Gastroesophageal sphincter (tissue), 3 donors: ENCODE measurements at regions not wholly inside any gene's neighbourhood (a gene's known extent, or its start where the extent isn't known, plus 50 kb on each side); places are given as distances from the start of the nearest gene placed in this dataset.

Source experiments
- EP300 ChIP-seq: sonication (generic); formaldehyde crosslinking; IDR thresholded peaks from one replicate; pipeline ENCODE4 v1.6.1; 2017; ENCODE audit warnings: antibody characterized with exemption, mild to moderate bottlenecking
- POLR2A ChIP-seq, 2 donors: fragments of 450-650 bp; IDR thresholded peaks; one replicate each; pipeline ENCODE4 v1.6.1; 2017; ENCODE audit warnings: antibody characterized with exemption in 2 of 2, mild to moderate bottlenecking in 2 of 2, moderate library complexity in 1 of 2
- POLR2AphosphoS5 ChIP-seq: sonication (generic); formaldehyde crosslinking; IDR thresholded peaks from one replicate; pipeline ENCODE4 v1.6.1; 2017; ENCODE audit warnings: antibody characterized with exemption
- TF ChIP-seq, protein P1 (sequence below), 4 experiments: fragments of 200-600 bp in 2 of 4; fragments of 450-650 bp in 2 of 4; sonication (generic) in 1 of 4; IDR thresholded peaks; one replicate each; pipeline ENCODE4 v1.5.1; 2017 to 2019; ENCODE audit warnings: antibody characterized with exemption in 4 of 4, mild to moderate bottlenecking in 2 of 4, moderate library complexity in 2 of 4

DNA sequence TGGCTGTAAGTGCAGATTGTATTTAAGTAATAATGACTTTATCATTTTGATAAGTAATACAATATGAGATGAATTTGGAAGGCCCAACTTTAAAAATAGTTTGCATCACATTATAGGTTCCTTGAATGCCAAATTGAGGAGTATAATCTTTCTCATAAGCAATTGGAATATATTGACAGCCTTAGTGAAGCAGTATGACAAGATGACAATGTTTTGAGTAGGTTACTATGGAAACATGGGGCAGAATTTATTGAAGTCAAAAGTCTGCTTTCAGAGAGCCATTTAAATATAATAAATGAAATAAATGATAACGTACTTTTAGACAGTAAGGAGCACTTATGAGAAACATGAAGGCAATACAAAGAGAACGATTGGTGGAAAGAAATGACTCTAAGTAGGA, 776.4 kb downstream of the TECRL start:
- TF ChIP-seq, protein P1, sequence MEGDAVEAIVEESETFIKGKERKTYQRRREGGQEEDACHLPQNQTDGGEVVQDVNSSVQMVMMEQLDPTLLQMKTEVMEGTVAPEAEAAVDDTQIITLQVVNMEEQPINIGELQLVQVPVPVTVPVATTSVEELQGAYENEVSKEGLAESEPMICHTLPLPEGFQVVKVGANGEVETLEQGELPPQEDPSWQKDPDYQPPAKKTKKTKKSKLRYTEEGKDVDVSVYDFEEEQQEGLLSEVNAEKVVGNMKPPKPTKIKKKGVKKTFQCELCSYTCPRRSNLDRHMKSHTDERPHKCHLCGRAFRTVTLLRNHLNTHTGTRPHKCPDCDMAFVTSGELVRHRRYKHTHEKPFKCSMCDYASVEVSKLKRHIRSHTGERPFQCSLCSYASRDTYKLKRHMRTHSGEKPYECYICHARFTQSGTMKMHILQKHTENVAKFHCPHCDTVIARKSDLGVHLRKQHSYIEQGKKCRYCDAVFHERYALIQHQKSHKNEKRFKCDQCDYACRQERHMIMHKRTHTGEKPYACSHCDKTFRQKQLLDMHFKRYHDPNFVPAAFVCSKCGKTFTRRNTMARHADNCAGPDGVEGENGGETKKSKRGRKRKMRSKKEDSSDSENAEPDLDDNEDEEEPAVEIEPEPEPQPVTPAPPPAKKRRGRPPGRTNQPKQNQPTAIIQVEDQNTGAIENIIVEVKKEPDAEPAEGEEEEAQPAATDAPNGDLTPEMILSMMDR (IDR thresholded peaks at IDR 0.05): no peak
- TF ChIP-seq POLR2A (IDR thresholded peaks at IDR 0.05) (no peak), EP300 (no peak), POLR2AphosphoS5 (no peak)
